Neuronal stem cell (in vitro differentiated cells): ENCODE measurements at regions not wholly inside any gene's neighbourhood (a gene's known extent, or its start where the extent isn't known, plus 50 kb on each side); places are given as distances from the start of the nearest gene placed in this dataset.

Source experiments
- DNase-seq: peaks from one replicate; pipeline ENCODE4 v3.0.0-alpha.2; 2013; ENCODE audit warnings: low spot score
- H2AFZ ChIP-seq: one replicate; pipeline ENCODE4 v1.6.1; 2013; ENCODE audit warnings: mild to moderate bottlenecking, low read length, inconsistent platforms
- H2AK5ac ChIP-seq: 2 replicates; pipeline ENCODE4 v1.6.1; 2013; ENCODE audit warnings: low read depth, mild to moderate bottlenecking, inconsistent platforms, low read length, moderate library complexity, mixed read lengths
- H2BK120ac ChIP-seq: 2 replicates; pipeline ENCODE4 v1.6.1; 2013; ENCODE audit warnings: low read depth, mild to moderate bottlenecking, inconsistent platforms, low read length, moderate library complexity, mixed read lengths
- H2BK12ac ChIP-seq: one replicate; pipeline ENCODE4 v1.6.1; 2013; ENCODE audit warnings: low read length, inconsistent platforms
- H2BK15ac ChIP-seq: 2 replicates; pipeline ENCODE4 v1.6.1; 2013; ENCODE audit warnings: mild to moderate bottlenecking, low read length, inconsistent platforms, mixed read lengths
- H2BK5ac ChIP-seq: one replicate; pipeline ENCODE4 v1.6.1; 2013; ENCODE audit warnings: inconsistent platforms, mild to moderate bottlenecking, low read length, moderate library complexity
- H3K14ac ChIP-seq: one replicate; pipeline ENCODE4 v1.6.1; 2013; ENCODE audit warnings: low read length, inconsistent platforms
- H3K18ac ChIP-seq: 2 replicates; pipeline ENCODE4 v1.6.1; 2013; ENCODE audit warnings: low read length, inconsistent platforms
- H3K23ac ChIP-seq: 2 replicates; pipeline ENCODE4 v1.6.1; 2013; ENCODE audit warnings: low read depth, mild to moderate bottlenecking, mixed read lengths, low read length, inconsistent platforms; ENCODE audit not compliant: poor library complexity
- H3K27ac ChIP-seq: replicated peaks from 3 replicates; pipeline ENCODE4 v1.5.1; 2013; ENCODE audit warnings: low read length, inconsistent platforms
- H3K27me3 ChIP-seq, 3 experiments: 2 replicates each; pipeline ENCODE4 v1.6.1; 2013; ENCODE audit warnings: low read length in 3 of 3, mild to moderate bottlenecking in 2 of 3, inconsistent platforms in 1 of 3, low read depth in 1 of 3, mixed read lengths in 1 of 3, moderate library complexity in 1 of 3; ENCODE audit not compliant: control insufficient read depth in 3 of 3, insufficient read depth in 3 of 3
- H3K36me3 ChIP-seq, 2 donors: replicated peaks in 1 of 2; 2 replicates each; pipeline ENCODE4 v1.6.1; 2013; ENCODE audit warnings: low read length in 2 of 2; ENCODE audit not compliant: control insufficient read depth in 2 of 2, insufficient read depth in 2 of 2
- H3K4ac ChIP-seq: 2 replicates; pipeline ENCODE4 v1.6.1; 2013; ENCODE audit warnings: inconsistent platforms, mild to moderate bottlenecking, low read length, moderate library complexity
- H3K4me1 ChIP-seq, 2 donors: 1 replicate in 1 of 2; 2 replicates in 1 of 2; pipeline ENCODE4 v1.6.1; 2013; ENCODE audit warnings: low read length in 2 of 2, low read depth in 1 of 2; ENCODE audit not compliant: control insufficient read depth in 2 of 2, insufficient read depth in 1 of 2
- H3K4me2 ChIP-seq: one replicate; pipeline ENCODE4 v1.6.1; 2013; ENCODE audit warnings: mild to moderate bottlenecking, low read length, inconsistent platforms; ENCODE audit not compliant: insufficient read depth, poor library complexity, severe bottlenecking
- H3K4me3 ChIP-seq, 2 donors: 2 replicates each; pipeline ENCODE4 v1.5.1; 2013; ENCODE audit warnings: low read length in 2 of 2, mild to moderate bottlenecking in 2 of 2, inconsistent platforms in 1 of 2, moderate library complexity in 1 of 2
- H3K79me1 ChIP-seq: one replicate; pipeline ENCODE4 v1.6.1; 2013; ENCODE audit warnings: low read depth, mild to moderate bottlenecking, inconsistent platforms, low read length, moderate library complexity
- H3K9ac ChIP-seq: one replicate; pipeline ENCODE4 v1.6.1; 2013; ENCODE audit warnings: mild to moderate bottlenecking, low read depth, low read length, inconsistent platforms; ENCODE audit not compliant: poor library complexity
- H3K9me3 ChIP-seq, 2 donors: replicated peaks in 1 of 2; 2 replicates each; pipeline versions ENCODE3 to v1.6.1; 2013; ENCODE audit warnings: low read length in 2 of 2, mild to moderate bottlenecking in 2 of 2, inconsistent platforms in 1 of 2, low read depth in 1 of 2, mixed read lengths in 1 of 2, moderate library complexity in 1 of 2; ENCODE audit not compliant: control insufficient read depth in 2 of 2, insufficient read depth in 1 of 2
- H4K8ac ChIP-seq: one replicate; pipeline ENCODE4 v1.6.1; 2013; ENCODE audit warnings: low read depth, mild to moderate bottlenecking, inconsistent platforms, low read length, moderate library complexity
- H4K91ac ChIP-seq: one replicate; pipeline ENCODE4 v1.6.1; 2013; ENCODE audit warnings: low read length, low read depth, mild to moderate bottlenecking, inconsistent platforms; ENCODE audit not compliant: poor library complexity
- WGBS, 2 donors: extraction: QIAGEN DNeasy Blood & Tissue Kit; methylation state at CpG; one replicate each; pipeline ENCODE4 v1.1.7; 2013; ENCODE audit warnings: missing lambda C conversion rate in 2 of 2, mixed read lengths in 1 of 2; ENCODE audit not compliant: insufficient read length in 2 of 2, insufficient replicate concordance in 1 of 2; ENCODE audit errors: extremely low coverage in 2 of 2; 5-methylcytosine and 5-hydroxymethylcytosine counted together

DNA sequence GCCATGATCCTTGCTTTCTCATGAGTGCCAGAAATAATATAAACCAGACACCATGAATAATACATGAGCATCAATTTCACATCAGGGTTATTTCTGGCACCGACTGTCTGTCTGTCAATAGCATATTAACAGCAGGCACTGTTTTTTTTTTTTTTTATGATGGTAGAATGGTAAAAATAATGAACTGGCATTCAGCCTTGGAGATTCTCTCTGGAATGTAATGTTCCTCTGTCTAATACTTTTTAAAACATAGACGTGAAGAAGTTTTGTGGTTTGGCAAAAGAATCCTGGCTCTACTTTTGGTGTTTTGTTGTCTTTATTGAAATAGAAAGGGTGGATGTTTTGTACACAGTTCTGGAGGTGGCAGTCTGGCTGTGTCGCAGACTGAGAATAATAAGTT, 874.6 kb upstream of the PRKX start:
- H3K18ac ChIP-seq: no peak overlapping the region
- H3K79me1 ChIP-seq: no peaks in the 10 kb centered on the region
- H3K4ac ChIP-seq: no peak overlapping the region
- H3K9me3 ChIP-seq: no peaks in the 10 kb centered on the region
- no peak overlapping the region for H2BK120ac ChIP-seq
- no CpG with 5 or more reads among the region's 3 CpGs for WGBS, 2 donors
- H3K9ac ChIP-seq: no peak overlapping the region
- H3K4me1 ChIP-seq: no peaks in the 10 kb centered on the region
- no peak overlapping the region for H4K8ac ChIP-seq
- no peak overlapping the region for H2BK12ac ChIP-seq
- no peak overlapping the region for H2AK5ac ChIP-seq
- no peak overlapping the region for H3K4me3 ChIP-seq
- no peak overlapping the region for H2BK5ac ChIP-seq
- H3K23ac ChIP-seq: no peak overlapping the region
- H2AFZ ChIP-seq: no peak overlapping the region
- H3K14ac ChIP-seq: no peak overlapping the region
- H3K27me3 ChIP-seq: no peaks in the 10 kb centered on the region
- no peaks in the 10 kb centered on the region for H3K36me3 ChIP-seq
- H4K91ac ChIP-seq: no peak overlapping the region
- DNase-seq: no peak
- H3K27ac ChIP-seq: no peak overlapping the region
- H3K4me2 ChIP-seq: no peak overlapping the region
- H2BK15ac ChIP-seq: no peak overlapping the region

DNA sequence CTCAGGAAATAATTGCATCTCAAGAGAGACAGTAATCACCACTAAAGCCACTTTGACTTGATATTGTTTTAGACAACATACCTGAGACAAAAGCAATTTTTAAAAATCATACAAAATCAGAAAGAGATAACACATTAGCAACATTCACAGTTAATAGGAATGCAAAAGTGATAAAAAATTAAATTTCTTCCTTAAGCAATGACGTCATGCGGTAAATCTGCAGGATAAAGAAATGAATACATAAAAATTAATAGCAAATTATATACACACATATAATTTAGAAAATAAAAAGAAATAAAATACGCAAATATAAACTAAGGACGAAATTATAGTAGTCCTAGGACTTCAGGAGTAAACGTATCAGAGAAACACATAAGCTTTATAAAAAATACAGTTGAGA, 866.5 kb upstream of the PRKX start:
- Histone ChIP-seq H3K79me1 (no peaks in the 10 kb centered on the region), H3K4me3 (no peak overlapping the region), H2AFZ (no peak overlapping the region), H3K9me3 (no peaks in the 10 kb centered on the region), H3K9ac (no peak overlapping the region), H2BK120ac (no peak overlapping the region), H3K18ac (no peak overlapping the region), H3K23ac (no peak overlapping the region), H3K4me1 (no peaks in the 10 kb centered on the region), H3K36me3 (no peaks in the 10 kb centered on the region), H3K4me2 (no peak overlapping the region), H3K27ac (no peak overlapping the region), H2AK5ac (no peak overlapping the region), H3K14ac (no peak overlapping the region), H3K27me3 (no peaks in the 10 kb centered on the region), H4K91ac (no peak overlapping the region), H2BK5ac (no peak overlapping the region), H4K8ac (no peak overlapping the region), H2BK12ac (no peak overlapping the region), H2BK15ac (no peak overlapping the region), H3K4ac (no peak overlapping the region)
- DNase-seq: no peak
- no CpG with 5 or more reads among the region's 5 CpGs for WGBS, 2 donors

DNA sequence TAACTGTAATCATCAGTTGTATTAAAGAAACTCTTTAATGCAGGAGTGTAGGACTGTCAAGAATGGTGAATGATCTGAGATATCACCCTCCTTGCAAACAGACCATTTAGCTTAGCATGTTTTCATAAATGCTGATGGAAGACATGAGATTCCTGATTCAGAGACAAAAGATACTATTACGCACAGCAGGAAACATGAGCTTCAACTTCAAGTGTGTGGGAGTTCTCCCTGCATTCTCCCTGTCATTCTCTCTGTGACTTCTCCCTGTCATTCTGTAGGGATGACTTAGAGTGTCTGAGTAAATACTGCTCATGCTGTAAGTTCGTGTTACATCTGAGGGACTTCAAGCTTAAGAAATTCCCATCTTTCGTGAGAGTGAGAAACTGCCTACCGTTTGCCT, 866.0 kb upstream of the PRKX start:
- Histone ChIP-seq H3K9me3 (no peaks in the 10 kb centered on the region), H2BK5ac (no peak overlapping the region), H3K36me3 (no peaks in the 10 kb centered on the region), H2BK12ac (no peak overlapping the region), H3K4me1 (no peaks in the 10 kb centered on the region), H2AFZ (no peak overlapping the region), H4K8ac (no peak overlapping the region), H2BK120ac (no peak overlapping the region), H3K14ac (no peak overlapping the region), H3K4me3 (no peak overlapping the region), H3K79me1 (no peaks in the 10 kb centered on the region), H3K9ac (no peak overlapping the region), H3K27me3 (no peaks in the 10 kb centered on the region), H3K18ac (no peak overlapping the region), H3K23ac (no peak overlapping the region), H2BK15ac (no peak overlapping the region), H3K4me2 (no peak overlapping the region), H4K91ac (no peak overlapping the region), H3K27ac (no peak overlapping the region), H2AK5ac (no peak overlapping the region), H3K4ac (no peak overlapping the region)
- WGBS, 2 donors: no CpG with 5 or more reads among the region's 4 CpGs
- DNase-seq: no peak

DNA sequence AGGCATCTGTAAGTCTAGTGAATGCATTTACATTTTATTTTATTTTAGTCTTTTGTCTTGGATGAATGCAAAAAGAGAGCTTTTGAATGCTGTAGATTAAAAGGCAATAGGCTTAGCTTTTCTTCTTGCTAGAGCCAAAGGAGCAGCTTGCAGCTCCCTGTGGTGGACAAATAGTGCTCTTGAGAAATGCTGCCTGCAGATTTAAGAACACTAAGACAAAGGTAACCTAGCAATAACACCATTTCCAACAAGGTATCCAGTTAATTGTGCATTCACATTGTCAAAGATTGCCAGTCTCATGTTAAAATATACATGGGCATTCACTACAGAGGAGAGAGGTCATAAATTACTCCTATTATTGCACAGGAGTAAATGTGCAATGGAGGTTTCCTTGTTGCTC, 859.2 kb upstream of the PRKX start:
- no peak overlapping the region for H2BK5ac ChIP-seq
- no peak overlapping the region for H3K18ac ChIP-seq
- no peak overlapping the region for H2AK5ac ChIP-seq
- H3K27ac ChIP-seq: no peak overlapping the region
- H3K27me3 ChIP-seq: no peaks in the 10 kb centered on the region
- no peak overlapping the region for H2AFZ ChIP-seq
- no peak overlapping the region for H2BK12ac ChIP-seq
- no peak overlapping the region for H2BK15ac ChIP-seq
- H3K23ac ChIP-seq: no peak overlapping the region
- H4K91ac ChIP-seq: no peak overlapping the region
- H3K4me3 ChIP-seq: no peak overlapping the region
- H3K4ac ChIP-seq: no peak overlapping the region
- H3K9ac ChIP-seq: no peak overlapping the region
- H3K4me1 ChIP-seq: no peaks in the 10 kb centered on the region
- no peak overlapping the region for H4K8ac ChIP-seq
- DNase-seq: peak; percentile 3
- no peaks in the 10 kb centered on the region for H3K79me1 ChIP-seq
- H3K14ac ChIP-seq: no peak overlapping the region
- no peaks in the 10 kb centered on the region for H3K36me3 ChIP-seq
- H2BK120ac ChIP-seq: no peak overlapping the region
- H3K4me2 ChIP-seq: peak overlapping the region; percentile 25
- H3K9me3 ChIP-seq: no peaks in the 10 kb centered on the region
